Neural cell (in vitro differentiated cells): ENCODE measurements at regions not wholly inside any gene's neighbourhood (a gene's known extent, or its start where the extent isn't known, plus 50 kb on each side); places are given as distances from the start of the nearest gene placed in this dataset.

Experiments
- H2AFZ ChIP-seq: fragments of 200-600, 300-800 bp; sonication (generic), shearing (Covaris generic); 2 replicates; pipeline ENCODE4 v1.6.0; 2014; ENCODE audit warnings: low read depth, mild to moderate bottlenecking, antibody characterized with exemption, low read length, moderate library complexity
- H3F3A ChIP-seq: fragments of 200-600 bp; shearing (Covaris generic); 2 replicates; pipeline ENCODE4 v1.6.1; 2016; ENCODE audit warnings: mild to moderate bottlenecking, moderate library complexity, mixed read lengths, antibody characterized with exemption, low read length; ENCODE audit not compliant: insufficient read depth, poor library complexity, severe bottlenecking
- H3K27ac ChIP-seq: fragments of 200-600, 300-800 bp; sonication (generic), shearing (Covaris generic); 2 replicates; pipeline ENCODE4 v1.5.1; 2014; ENCODE audit warnings: mild to moderate bottlenecking, low read length, moderate library complexity
- H3K27me3 ChIP-seq: fragments of 300-800, 200-600 bp; sonication (generic), shearing (Covaris generic); 2 replicates; pipeline ENCODE4 v1.6.0; 2014; ENCODE audit warnings: mild to moderate bottlenecking, low read depth, low read length, moderate library complexity; ENCODE audit not compliant: insufficient read depth
- H3K36me3 ChIP-seq: fragments of 300-800, 200-600 bp; sonication (generic), shearing (Covaris generic); 2 replicates; pipeline ENCODE4 v1.5.1; 2014; ENCODE audit warnings: mild to moderate bottlenecking, antibody characterized with exemption, low read length, moderate library complexity; ENCODE audit not compliant: insufficient read depth
- H3K4me2 ChIP-seq: fragments of 300-800, 200-600 bp; sonication (generic), shearing (Covaris generic); 2 replicates; pipeline ENCODE4 v1.6.0; 2014; ENCODE audit warnings: mild to moderate bottlenecking, low read length
- H3K4me3 ChIP-seq: fragments of 300-800, 200-600 bp; sonication (generic), shearing (Covaris generic); 2 replicates; pipeline ENCODE4 v1.5.1; 2014; ENCODE audit warnings: mild to moderate bottlenecking, low read length, moderate library complexity
- H3K79me2 ChIP-seq: fragments of 200-600 bp; shearing (Covaris generic); replicated peaks from 2 replicates; pipeline ENCODE4 v1.6.0; 2014; ENCODE audit warnings: mild to moderate bottlenecking, low read length, moderate library complexity; ENCODE audit not compliant: insufficient read depth
- H3K9ac ChIP-seq: fragments of 300-800, 200-600 bp; sonication (generic), shearing (Covaris generic); 2 replicates; pipeline ENCODE4 v1.6.1; 2016; ENCODE audit warnings: mild to moderate bottlenecking, low read length, mixed read lengths
- H3K9me2 ChIP-seq: fragments of 200-600 bp; shearing (Covaris generic); 2 replicates; pipeline ENCODE4 v1.6.1; 2016; ENCODE audit warnings: mild to moderate bottlenecking, low read length, mixed read lengths; ENCODE audit not compliant: insufficient read depth
- H3K9me3 ChIP-seq: fragments of 200-600, 300-800 bp; sonication (generic), shearing (Covaris generic); 2 replicates; pipeline ENCODE4 v1.6.1; 2016; ENCODE audit warnings: mild to moderate bottlenecking, mixed run types, low read length, moderate library complexity, mixed read lengths
- H4K20me1 ChIP-seq: fragments of 200-600 bp; shearing (Covaris generic); 2 replicates; pipeline ENCODE4 v1.6.1; 2016; ENCODE audit warnings: mild to moderate bottlenecking, mixed run types; ENCODE audit not compliant: insufficient read depth
- EP300 ChIP-seq: fragments of 450-650 bp; conservative IDR thresholded peaks from 2 replicates; pipeline ENCODE4 v1.6.1; 2014; ENCODE audit warnings: antibody characterized with exemption, mild to moderate bottlenecking, moderate library complexity; ENCODE audit not compliant: poor library complexity, severe bottlenecking
- EZH2 ChIP-seq: fragments of 200-600, 300-800 bp; shearing (Covaris generic), sonication (generic); IDR thresholded peaks from 2 replicates; pipeline ENCODE4 v1.6.1; 2014; ENCODE audit warnings: antibody characterized with exemption, low read length, borderline replicate concordance, mild to moderate bottlenecking; ENCODE audit not compliant: insufficient read depth, poor library complexity, severe bottlenecking
- MXI1 ChIP-seq: fragments of 450-650 bp; conservative IDR thresholded peaks from 2 replicates; pipeline ENCODE4 v1.6.1; 2014; ENCODE audit warnings: antibody characterized with exemption, mild to moderate bottlenecking; ENCODE audit not compliant: poor library complexity, severe bottlenecking
- POLR2AphosphoS5 ChIP-seq: IDR thresholded peaks from 2 replicates; pipeline ENCODE4 v1.6.1; 2012
- RAD21 ChIP-seq: fragments of 450-650 bp; conservative IDR thresholded peaks from 2 replicates; pipeline ENCODE4 v1.6.1; 2014; ENCODE audit warnings: antibody characterized with exemption, mild to moderate bottlenecking, moderate library complexity
- SMC3 ChIP-seq: fragments of 450-650 bp; conservative IDR thresholded peaks from 2 replicates; pipeline ENCODE4 v1.6.1; 2014; ENCODE audit warnings: antibody characterized with exemption, mild to moderate bottlenecking, moderate library complexity; ENCODE audit not compliant: poor library complexity
- TAF1 ChIP-seq: IDR thresholded peaks from 2 replicates; pipeline ENCODE4 v1.6.1; 2012; ENCODE audit warnings: low read depth
- TF ChIP-seq, protein P1 (sequence below): fragments of 450-650 bp; IDR thresholded peaks from 2 replicates; pipeline ENCODE4 v1.5.1; 2014; ENCODE audit warnings: antibody characterized with exemption, mild to moderate bottlenecking, moderate library complexity; ENCODE audit not compliant: poor library complexity, severe bottlenecking
- TF ChIP-seq, protein P2 (sequence below): IDR thresholded peaks from 2 replicates; pipeline ENCODE4 v1.6.1; 2012; ENCODE audit warnings: borderline replicate concordance

DNA sequence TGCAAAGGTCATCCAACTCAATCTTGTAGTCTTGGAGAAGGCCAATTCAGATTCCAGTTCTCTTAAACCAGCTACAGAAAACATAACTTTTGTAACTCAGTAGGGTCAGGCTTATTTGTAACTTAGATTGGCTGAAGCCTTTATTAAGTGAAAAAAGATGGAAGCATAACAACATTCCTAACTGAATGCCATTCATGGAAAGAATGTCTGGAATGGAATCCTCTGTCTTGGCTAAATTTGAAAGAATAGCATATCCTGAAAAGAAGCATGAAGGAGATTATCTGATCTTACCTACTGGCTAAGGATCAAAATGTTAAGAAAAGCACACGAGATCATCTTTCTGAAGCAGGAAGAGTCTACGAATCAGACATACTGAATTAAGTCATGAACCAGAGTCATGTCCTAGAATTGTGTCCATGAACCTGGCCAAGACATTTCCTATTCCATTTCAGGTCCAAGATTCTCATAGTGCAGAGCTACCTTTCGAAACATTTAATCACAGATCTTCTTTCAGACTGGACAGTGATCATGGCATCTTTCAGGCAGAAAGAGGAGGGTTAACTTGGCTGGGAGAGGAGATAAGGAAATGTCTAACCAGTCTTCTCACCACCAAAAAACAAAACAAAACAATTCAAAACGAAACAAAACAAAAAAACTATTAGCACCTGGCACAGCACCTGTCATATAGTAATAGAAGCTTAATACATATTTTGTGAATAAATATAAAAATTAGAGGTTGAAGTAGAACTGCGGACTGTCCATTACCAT lies 75.6 kb downstream of the XCL2 start:
- no peak for TF ChIP-seq EP300
- TF ChIP-seq MXI1, result no peak
- TF ChIP-seq, protein P1, sequence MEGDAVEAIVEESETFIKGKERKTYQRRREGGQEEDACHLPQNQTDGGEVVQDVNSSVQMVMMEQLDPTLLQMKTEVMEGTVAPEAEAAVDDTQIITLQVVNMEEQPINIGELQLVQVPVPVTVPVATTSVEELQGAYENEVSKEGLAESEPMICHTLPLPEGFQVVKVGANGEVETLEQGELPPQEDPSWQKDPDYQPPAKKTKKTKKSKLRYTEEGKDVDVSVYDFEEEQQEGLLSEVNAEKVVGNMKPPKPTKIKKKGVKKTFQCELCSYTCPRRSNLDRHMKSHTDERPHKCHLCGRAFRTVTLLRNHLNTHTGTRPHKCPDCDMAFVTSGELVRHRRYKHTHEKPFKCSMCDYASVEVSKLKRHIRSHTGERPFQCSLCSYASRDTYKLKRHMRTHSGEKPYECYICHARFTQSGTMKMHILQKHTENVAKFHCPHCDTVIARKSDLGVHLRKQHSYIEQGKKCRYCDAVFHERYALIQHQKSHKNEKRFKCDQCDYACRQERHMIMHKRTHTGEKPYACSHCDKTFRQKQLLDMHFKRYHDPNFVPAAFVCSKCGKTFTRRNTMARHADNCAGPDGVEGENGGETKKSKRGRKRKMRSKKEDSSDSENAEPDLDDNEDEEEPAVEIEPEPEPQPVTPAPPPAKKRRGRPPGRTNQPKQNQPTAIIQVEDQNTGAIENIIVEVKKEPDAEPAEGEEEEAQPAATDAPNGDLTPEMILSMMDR, result no peak
- TF ChIP-seq POLR2AphosphoS5, result no peak
- TF ChIP-seq EZH2, result no peak
- TF ChIP-seq TAF1, result no peak
- TF ChIP-seq RAD21, result no peak
- TF ChIP-seq, protein P2, sequence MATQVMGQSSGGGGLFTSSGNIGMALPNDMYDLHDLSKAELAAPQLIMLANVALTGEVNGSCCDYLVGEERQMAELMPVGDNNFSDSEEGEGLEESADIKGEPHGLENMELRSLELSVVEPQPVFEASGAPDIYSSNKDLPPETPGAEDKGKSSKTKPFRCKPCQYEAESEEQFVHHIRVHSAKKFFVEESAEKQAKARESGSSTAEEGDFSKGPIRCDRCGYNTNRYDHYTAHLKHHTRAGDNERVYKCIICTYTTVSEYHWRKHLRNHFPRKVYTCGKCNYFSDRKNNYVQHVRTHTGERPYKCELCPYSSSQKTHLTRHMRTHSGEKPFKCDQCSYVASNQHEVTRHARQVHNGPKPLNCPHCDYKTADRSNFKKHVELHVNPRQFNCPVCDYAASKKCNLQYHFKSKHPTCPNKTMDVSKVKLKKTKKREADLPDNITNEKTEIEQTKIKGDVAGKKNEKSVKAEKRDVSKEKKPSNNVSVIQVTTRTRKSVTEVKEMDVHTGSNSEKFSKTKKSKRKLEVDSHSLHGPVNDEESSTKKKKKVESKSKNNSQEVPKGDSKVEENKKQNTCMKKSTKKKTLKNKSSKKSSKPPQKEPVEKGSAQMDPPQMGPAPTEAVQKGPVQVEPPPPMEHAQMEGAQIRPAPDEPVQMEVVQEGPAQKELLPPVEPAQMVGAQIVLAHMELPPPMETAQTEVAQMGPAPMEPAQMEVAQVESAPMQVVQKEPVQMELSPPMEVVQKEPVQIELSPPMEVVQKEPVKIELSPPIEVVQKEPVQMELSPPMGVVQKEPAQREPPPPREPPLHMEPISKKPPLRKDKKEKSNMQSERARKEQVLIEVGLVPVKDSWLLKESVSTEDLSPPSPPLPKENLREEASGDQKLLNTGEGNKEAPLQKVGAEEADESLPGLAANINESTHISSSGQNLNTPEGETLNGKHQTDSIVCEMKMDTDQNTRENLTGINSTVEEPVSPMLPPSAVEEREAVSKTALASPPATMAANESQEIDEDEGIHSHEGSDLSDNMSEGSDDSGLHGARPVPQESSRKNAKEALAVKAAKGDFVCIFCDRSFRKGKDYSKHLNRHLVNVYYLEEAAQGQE, result no peak
- no peak for TF ChIP-seq SMC3
- no peak overlapping the region for H3K4me3 ChIP-seq
- no peaks in the 10 kb centered on the region for H3F3A ChIP-seq
- H3K9me3 ChIP-seq, result no peaks in the 10 kb centered on the region
- H3K27me3 ChIP-seq, result no peaks in the 10 kb centered on the region
- no peak overlapping the region for H3K4me2 ChIP-seq
- H3K79me2 ChIP-seq, result no peaks in the 10 kb centered on the region
- no peaks in the 10 kb centered on the region for H3K9me2 ChIP-seq
- no peak overlapping the region for H3K27ac ChIP-seq
- no peak overlapping the region for H3K9ac ChIP-seq
- H3K36me3 ChIP-seq, result no peaks in the 10 kb centered on the region
- no peak overlapping the region for H2AFZ ChIP-seq
- H4K20me1 ChIP-seq, result no peaks in the 10 kb centered on the region

- no peak overlapping the region for H3K4me3 ChIP-seq
- no peaks in the 10 kb centered on the region for H4K20me1 ChIP-seq
- no peak overlapping the region for H3K4me2 ChIP-seq
- no peaks in the 10 kb centered on the region for H3K9me2 ChIP-seq
- H3K9me3 ChIP-seq, result no peaks in the 10 kb centered on the region
- H3K79me2 ChIP-seq, result no peaks in the 10 kb centered on the region
- H3K27me3 ChIP-seq, result no peaks in the 10 kb centered on the region
- TF ChIP-seq RAD21, result no peak
- no peak overlapping the region for H3K27ac ChIP-seq
- H3F3A ChIP-seq, result no peaks in the 10 kb centered on the region
- H2AFZ ChIP-seq, result no peak overlapping the region
- H3K9ac ChIP-seq, result no peak overlapping the region
- no peaks in the 10 kb centered on the region for H3K36me3 ChIP-seq
Observed at GRCh38 chr1:168467452-168467851, 76.3 kb downstream of the XCL2 start.

GRCh38 chr1:168466714-168467131 lies 77.1 kb downstream of the XCL2 start:
- no peak overlapping the region for H3K4me2 ChIP-seq
- no peaks in the 10 kb centered on the region for H3K36me3 ChIP-seq
- H3K27me3 ChIP-seq, result no peaks in the 10 kb centered on the region
- H3K4me3 ChIP-seq, result no peak overlapping the region
- H4K20me1 ChIP-seq, result no peaks in the 10 kb centered on the region
- no peak overlapping the region for H2AFZ ChIP-seq
- H3K27ac ChIP-seq, result no peak overlapping the region
- no peaks in the 10 kb centered on the region for H3K79me2 ChIP-seq
- H3K9me2 ChIP-seq, result no peaks in the 10 kb centered on the region
- H3F3A ChIP-seq, result no peaks in the 10 kb centered on the region
- no peaks in the 10 kb centered on the region for H3K9me3 ChIP-seq
- H3K9ac ChIP-seq, result no peak overlapping the region
- TF ChIP-seq POLR2AphosphoS5 (no peak), SMC3 (no peak), EP300 (no peak), EZH2 (no peak), MXI1 (no peak), TAF1 (no peak), RAD21 (no peak)
- TF ChIP-seq, protein P1, result no peak
- TF ChIP-seq, protein P2, result no peak
